ENCODE measurements at regions not wholly inside any gene's neighbourhood (a gene's known extent, or its start where the extent isn't known, plus 50 kb on each side); places are given as distances from the start of the nearest gene placed in this dataset.

DNA sequence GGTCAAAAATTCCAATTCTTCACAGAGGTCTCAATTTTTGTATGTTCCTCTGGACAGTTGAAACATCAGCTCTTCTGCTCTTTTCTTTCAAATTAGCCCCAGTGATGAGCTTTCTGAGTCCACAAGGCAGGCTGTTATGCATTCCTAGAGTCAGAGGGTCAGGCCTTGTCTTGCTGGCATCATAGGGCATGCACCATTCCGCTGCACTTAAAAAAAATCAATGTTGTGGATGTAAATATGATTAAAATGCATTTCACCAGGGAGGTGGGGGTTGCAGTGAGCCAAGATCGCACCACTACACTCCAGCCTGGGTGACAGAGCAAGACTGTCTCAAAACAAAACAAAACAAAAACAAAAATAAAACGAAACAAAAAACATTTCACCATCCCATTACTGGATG lies 465.3 kb downstream of the EIPR1 start:
- no peak for ATAC-seq (ENCODE audit: low read depth)
- Histone ChIP-seq H3K27me3 (ENCODE audit: insufficient read depth, poor library complexity, severe bottlenecking) (no peaks in the 10 kb centered on the region), H3K4me1 (ENCODE audit: insufficient read depth, poor library complexity, severe bottlenecking) (no peaks in the 10 kb centered on the region), H3K9me3 (ENCODE audit: severe bottlenecking) (no peaks in the 10 kb centered on the region), H3K27ac (ENCODE audit: poor library complexity, severe bottlenecking) (no peak overlapping the region), H3K36me3 (ENCODE audit: low read depth) (no peaks in the 10 kb centered on the region), H3K4me3 (ENCODE audit: severe bottlenecking) (no peak overlapping the region)
- TF ChIP-seq, protein P1, sequence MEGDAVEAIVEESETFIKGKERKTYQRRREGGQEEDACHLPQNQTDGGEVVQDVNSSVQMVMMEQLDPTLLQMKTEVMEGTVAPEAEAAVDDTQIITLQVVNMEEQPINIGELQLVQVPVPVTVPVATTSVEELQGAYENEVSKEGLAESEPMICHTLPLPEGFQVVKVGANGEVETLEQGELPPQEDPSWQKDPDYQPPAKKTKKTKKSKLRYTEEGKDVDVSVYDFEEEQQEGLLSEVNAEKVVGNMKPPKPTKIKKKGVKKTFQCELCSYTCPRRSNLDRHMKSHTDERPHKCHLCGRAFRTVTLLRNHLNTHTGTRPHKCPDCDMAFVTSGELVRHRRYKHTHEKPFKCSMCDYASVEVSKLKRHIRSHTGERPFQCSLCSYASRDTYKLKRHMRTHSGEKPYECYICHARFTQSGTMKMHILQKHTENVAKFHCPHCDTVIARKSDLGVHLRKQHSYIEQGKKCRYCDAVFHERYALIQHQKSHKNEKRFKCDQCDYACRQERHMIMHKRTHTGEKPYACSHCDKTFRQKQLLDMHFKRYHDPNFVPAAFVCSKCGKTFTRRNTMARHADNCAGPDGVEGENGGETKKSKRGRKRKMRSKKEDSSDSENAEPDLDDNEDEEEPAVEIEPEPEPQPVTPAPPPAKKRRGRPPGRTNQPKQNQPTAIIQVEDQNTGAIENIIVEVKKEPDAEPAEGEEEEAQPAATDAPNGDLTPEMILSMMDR (IDR thresholded peaks at IDR 0.05; ENCODE audit: poor library complexity, severe bottlenecking) = no peak
- DNase-seq (ENCODE audit: low spot score) = no peak

DNA sequence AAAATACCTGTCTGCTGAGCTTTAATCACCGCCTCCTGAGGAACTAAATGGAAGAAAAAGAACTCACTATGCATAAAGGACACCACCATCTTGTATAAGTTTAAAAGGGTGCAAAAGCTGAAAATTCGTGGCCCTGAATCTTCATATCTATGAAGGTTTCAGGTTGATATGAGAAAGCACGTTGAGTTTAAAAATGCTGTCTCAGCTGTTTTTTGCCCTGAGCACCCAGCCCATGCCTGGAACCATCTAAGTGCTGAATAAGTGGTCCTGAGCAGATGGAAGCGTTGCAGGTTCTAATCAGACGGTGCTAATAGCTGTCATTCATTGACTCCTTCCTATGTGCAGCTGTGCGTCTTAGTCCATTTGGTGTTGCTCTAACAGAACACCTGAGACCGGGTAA lies 467.4 kb downstream of the EIPR1 start:
- no peak for ATAC-seq (ENCODE audit: low read depth)

DNA sequence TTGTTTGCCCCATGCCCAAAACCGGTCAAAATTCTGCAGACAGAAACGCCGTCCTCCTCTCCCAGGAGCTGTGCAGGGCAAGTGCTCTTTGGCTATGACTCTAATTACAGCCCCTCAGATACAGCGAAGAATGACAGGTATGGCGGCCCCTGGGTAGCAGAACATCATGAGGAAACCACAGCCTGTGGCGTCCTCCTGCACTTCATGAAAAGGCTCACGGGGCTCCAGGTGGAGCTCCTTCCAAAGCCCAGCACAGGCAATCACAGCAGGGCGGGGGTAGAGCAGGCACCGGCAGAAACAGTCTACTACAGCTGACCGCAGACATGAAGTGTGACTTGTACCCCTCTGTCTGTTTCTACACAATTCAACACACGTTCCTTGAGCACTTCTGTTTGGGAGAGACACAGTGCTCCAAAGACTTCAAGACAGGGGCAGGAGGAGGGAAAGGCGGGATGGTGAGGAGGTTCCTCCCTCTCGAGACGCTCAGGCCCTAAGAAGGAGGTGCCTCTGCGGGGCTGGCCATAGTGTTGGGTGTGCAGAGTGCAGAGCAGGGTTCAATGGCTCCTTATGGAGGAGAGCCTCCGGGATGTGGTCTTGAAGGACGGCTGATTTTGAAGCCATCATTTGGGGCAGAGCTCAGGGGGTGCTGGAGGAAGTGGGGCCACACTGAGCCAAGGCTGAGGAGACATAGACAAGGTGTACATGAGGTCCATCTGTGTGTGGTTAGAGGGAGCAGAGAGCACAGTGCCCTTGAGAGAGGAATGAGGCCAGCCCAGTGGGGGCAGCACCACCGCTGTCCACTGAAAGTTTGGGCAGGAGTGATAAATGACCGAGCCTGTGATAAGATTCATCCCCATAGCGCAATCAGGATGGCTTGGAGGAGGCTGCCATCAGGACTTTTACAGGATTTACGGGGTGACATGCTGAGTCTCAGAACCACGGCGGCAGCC lies 468.3 kb downstream of the EIPR1 start:
- no peak overlapping the region for H3K27ac ChIP-seq (ENCODE audit: poor library complexity, severe bottlenecking)
- H3K27me3 ChIP-seq (ENCODE audit: insufficient read depth, poor library complexity, severe bottlenecking) = no peaks in the 10 kb centered on the region
- ATAC-seq (ENCODE audit: low read depth) = no peak
- TF ChIP-seq, protein P1 (IDR thresholded peaks at IDR 0.05; ENCODE audit: poor library complexity, severe bottlenecking) = no peak
- H3K4me3 ChIP-seq (ENCODE audit: severe bottlenecking) = no peak overlapping the region
- H3K36me3 ChIP-seq (ENCODE audit: low read depth) = no peaks in the 10 kb centered on the region
- no peaks in the 10 kb centered on the region for H3K4me1 ChIP-seq (ENCODE audit: insufficient read depth, poor library complexity, severe bottlenecking)
- H3K9me3 ChIP-seq (ENCODE audit: severe bottlenecking) = no peaks in the 10 kb centered on the region
- DNase-seq (ENCODE audit: low spot score) = no peak

More for the DNA sequence above, 467.4 kb downstream of the EIPR1 start:
- H3K9me3 ChIP-seq (ENCODE audit: severe bottlenecking) = no peaks in the 10 kb centered on the region
- no peak overlapping the region for H3K4me3 ChIP-seq (ENCODE audit: severe bottlenecking)
- TF ChIP-seq, protein P1 (IDR thresholded peaks at IDR 0.05; ENCODE audit: poor library complexity, severe bottlenecking) = no peak
- H3K27me3 ChIP-seq (ENCODE audit: insufficient read depth, poor library complexity, severe bottlenecking) = no peaks in the 10 kb centered on the region
- no peaks in the 10 kb centered on the region for H3K36me3 ChIP-seq (ENCODE audit: low read depth)
- no peak overlapping the region for H3K27ac ChIP-seq (ENCODE audit: poor library complexity, severe bottlenecking)
- no peak for DNase-seq (ENCODE audit: low spot score)
- no peaks in the 10 kb centered on the region for H3K4me1 ChIP-seq (ENCODE audit: insufficient read depth, poor library complexity, severe bottlenecking)

DNA sequence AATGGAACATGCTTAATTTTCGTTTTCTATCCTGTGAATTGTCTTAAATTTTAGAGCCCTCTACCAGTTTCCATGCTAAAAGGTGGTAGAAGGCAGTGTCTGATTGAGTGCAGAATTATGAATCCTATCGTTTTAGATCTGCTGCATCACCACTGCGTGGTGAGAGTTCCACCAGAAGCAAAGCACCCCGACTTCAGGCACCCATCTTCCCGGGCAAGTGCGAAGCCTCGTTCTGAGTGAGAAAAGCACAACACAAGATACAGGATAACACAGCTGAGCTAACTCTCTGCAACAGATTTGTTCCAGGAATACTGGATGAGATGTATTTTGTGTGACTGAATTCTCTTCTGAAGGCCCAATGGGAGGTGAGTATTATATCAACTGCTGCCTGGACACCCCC lies 471.5 kb downstream of the EIPR1 start:
- no peaks in the 10 kb centered on the region for H3K9me3 ChIP-seq (ENCODE audit: severe bottlenecking)
- H3K4me1 ChIP-seq (ENCODE audit: insufficient read depth, poor library complexity, severe bottlenecking) = no peaks in the 10 kb centered on the region
- no peak overlapping the region for H3K27ac ChIP-seq (ENCODE audit: poor library complexity, severe bottlenecking)
- ATAC-seq (ENCODE audit: low read depth) = no peak
- H3K27me3 ChIP-seq (ENCODE audit: insufficient read depth, poor library complexity, severe bottlenecking) = no peaks in the 10 kb centered on the region
- DNase-seq (ENCODE audit: low spot score) = no peak
- no peak overlapping the region for H3K4me3 ChIP-seq (ENCODE audit: severe bottlenecking)
- H3K36me3 ChIP-seq (ENCODE audit: low read depth) = no peaks in the 10 kb centered on the region
- TF ChIP-seq, protein P1 (IDR thresholded peaks at IDR 0.05; ENCODE audit: poor library complexity, severe bottlenecking) = no peak

Measured in RWPE2 (cell line).